GM21526 (cell line): ENCODE measurements at regions not wholly inside any gene's neighbourhood (a gene's known extent, or its start where the extent isn't known, plus 50 kb on each side); places are given as distances from the start of the nearest gene placed in this dataset.

Source experiments
- ATAC-seq: cut with Tn5 transposase; IDR thresholded peaks from one replicate; pipeline ENCODE4 v1.9.1; 2021; ENCODE audit warnings: moderate library complexity; ENCODE audit not compliant: unreplicated experiment, low FRiP score

DNA sequence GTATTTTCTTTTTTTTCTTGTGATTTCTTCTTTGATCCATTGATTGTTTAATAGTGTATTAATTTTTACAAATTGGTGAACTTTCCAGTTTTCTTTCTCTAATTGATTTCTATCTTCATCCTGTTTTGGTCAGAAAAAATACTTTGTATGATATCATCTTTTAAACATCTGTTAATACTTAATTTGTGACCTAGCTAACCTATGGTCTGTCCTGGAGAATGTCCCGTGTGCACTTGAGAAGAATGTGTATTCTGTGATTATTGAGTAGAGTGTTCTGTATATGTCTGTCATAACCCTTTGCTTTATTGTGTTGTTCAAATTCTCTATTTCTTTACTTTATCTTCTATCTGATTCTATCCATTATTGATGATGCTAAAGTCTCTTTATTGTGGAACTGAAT is 65.8 kb upstream of the ZEB1 start:
- no peak for ATAC-seq

GRCh38 chr10:31261511-31262311 is 57.3 kb upstream of the ZEB1 start:
- ATAC-seq = no peak

GRCh38 chr10:31262672-31263071 is 56.3 kb upstream of the ZEB1 start:
- ATAC-seq = no peak

- ATAC-seq = no peak
Measured at GRCh38 chr10:31263903-31264302, 55.1 kb upstream of the ZEB1 start.

DNA sequence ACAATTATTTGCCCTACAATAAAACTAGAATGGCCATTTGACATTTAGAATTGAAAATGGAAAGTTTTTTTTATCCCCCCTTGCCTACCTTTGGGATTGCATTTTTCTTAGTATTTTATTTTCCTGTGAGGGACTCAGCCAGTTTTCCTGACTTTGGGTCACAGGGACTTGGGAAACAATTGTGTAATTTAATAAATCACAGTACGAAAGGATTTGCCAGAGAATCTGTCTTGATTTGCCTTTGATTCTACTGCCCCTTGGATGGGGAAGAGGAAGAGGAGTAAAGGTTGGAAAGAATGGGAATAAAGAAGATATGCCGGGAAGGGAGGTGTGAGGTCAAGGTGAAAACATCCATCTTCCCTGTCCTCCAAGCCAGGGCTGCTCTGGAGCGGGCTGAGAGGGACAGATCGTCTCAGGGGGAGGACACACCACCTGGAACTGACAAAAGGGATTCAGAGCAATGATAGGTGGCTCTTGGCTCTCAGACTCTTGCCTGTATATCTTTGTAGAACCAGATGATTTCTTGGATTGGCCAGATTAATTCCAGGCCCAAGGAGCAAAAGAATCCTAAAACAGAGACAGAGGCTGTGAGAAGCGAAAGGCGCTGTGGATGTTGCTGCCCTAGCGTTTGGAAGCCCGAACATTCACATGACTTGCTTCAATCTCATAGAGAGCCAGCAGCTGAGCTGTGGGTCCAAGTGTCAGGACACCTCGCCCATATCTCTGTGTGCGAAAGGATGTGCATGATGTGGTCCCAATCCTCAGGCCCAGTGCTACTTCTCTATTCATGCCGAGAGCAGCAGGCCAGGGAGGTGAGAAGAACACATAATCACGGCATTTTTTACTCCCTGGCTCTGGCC is 50.3 kb upstream of the ZEB1 start:
- no peak for ATAC-seq
